ENCODE measurements at regions not wholly inside any gene's neighbourhood (a gene's known extent, or its start where the extent isn't known, plus 50 kb on each side); places are given as distances from the start of the nearest gene placed in this dataset.

GRCh38 chr12:30517320-30517719, 178.3 kb downstream of the IPO8 start:
- Mint-ChIP-seq H3K27me3 (peaks cover 2 to 7% of the 10 kb centered on the region in 2 donors), H3K36me3 (no peaks in the 10 kb centered on the region), H3K27ac (no peak overlapping the region), H3K9me3 (no peaks in the 10 kb centered on the region), H3K4me1 (no peaks in the 10 kb centered on the region), H3K4me3 (no peak overlapping the region)
- Histone ChIP-seq H3K27me3 (ENCODE audit: insufficient read depth, low read length, poor library complexity, severe bottlenecking) (no peaks in the 10 kb centered on the region), H3K9me3 (ENCODE audit: low read length) (no peaks in the 10 kb centered on the region), H3K27ac (ENCODE audit: low read depth, low read length) (no peak overlapping the region), H3K4me3 (ENCODE audit: low read length) (no peak overlapping the region), H3K36me3 (ENCODE audit: insufficient read depth, low read length) (no peaks in the 10 kb centered on the region), H3K4me1 (ENCODE audit: insufficient read depth, low read length) (no peaks in the 10 kb centered on the region)
- POLR2A ChIA-PET: no interaction called here
- no peak for DNase-seq
- CTCF ChIA-PET: no interaction called here

GRCh38 chr12:30515351-30515750, 180.3 kb downstream of the IPO8 start:
- Mint-ChIP-seq H3K4me1 (no peaks in the 10 kb centered on the region), H3K27me3 (peaks cover 2 to 7% of the 10 kb centered on the region in 2 donors), H3K36me3 (no peaks in the 10 kb centered on the region)

GRCh38 chr12:30514666-30515065, 181.0 kb downstream of the IPO8 start:
- no peak for DNase-seq
- Histone ChIP-seq H3K36me3 (ENCODE audit: insufficient read depth, low read length) (no peaks in the 10 kb centered on the region), H3K4me1 (ENCODE audit: insufficient read depth, low read length) (no peaks in the 10 kb centered on the region), H3K4me3 (ENCODE audit: low read length) (no peak overlapping the region), H3K27ac (ENCODE audit: low read depth, low read length) (no peak overlapping the region), H3K9me3 (ENCODE audit: low read length) (no peaks in the 10 kb centered on the region), H3K27me3 (ENCODE audit: insufficient read depth, low read length, poor library complexity, severe bottlenecking) (no peaks in the 10 kb centered on the region)
- no peaks in the 10 kb centered on the region for H3K9me3 Mint-ChIP-seq
- no peaks in the 10 kb centered on the region for H3K36me3 Mint-ChIP-seq
- peaks cover 3 to 7% of the 10 kb centered on the region in 2 donors for H3K27me3 Mint-ChIP-seq
- H3K4me3 Mint-ChIP-seq: no peak overlapping the region
- no peak overlapping the region for H3K27ac Mint-ChIP-seq
- H3K4me1 Mint-ChIP-seq: no peaks in the 10 kb centered on the region
- CTCF ChIA-PET: no interaction called here
- POLR2A ChIA-PET: no interaction called here

More at GRCh38 chr12:30515351-30515750, 180.3 kb downstream of the IPO8 start:
- Mint-ChIP-seq H3K27ac (no peak overlapping the region), H3K4me3 (no peak overlapping the region), H3K9me3 (no peaks in the 10 kb centered on the region)
- Histone ChIP-seq H3K27me3 (ENCODE audit: insufficient read depth, low read length, poor library complexity, severe bottlenecking) (no peaks in the 10 kb centered on the region), H3K4me3 (ENCODE audit: low read length) (no peak overlapping the region), H3K9me3 (ENCODE audit: low read length) (no peaks in the 10 kb centered on the region), H3K4me1 (ENCODE audit: insufficient read depth, low read length) (no peaks in the 10 kb centered on the region), H3K27ac (ENCODE audit: low read depth, low read length) (no peak overlapping the region), H3K36me3 (ENCODE audit: insufficient read depth, low read length) (no peaks in the 10 kb centered on the region)
- DNase-seq: no peak
- ChIA-PET POLR2A (no interaction called here), CTCF (no interaction called here)

GRCh38 chr12:30508205-30508967, 187.3 kb downstream of the IPO8 start:
- Mint-ChIP-seq H3K9me3 (no peaks in the 10 kb centered on the region), H3K27ac (no peak overlapping the region), H3K4me1 (no peaks in the 10 kb centered on the region), H3K27me3 (peaks cover 0 to 10% of the 10 kb centered on the region in 2 donors), H3K4me3 (no peak overlapping the region), H3K36me3 (no peaks in the 10 kb centered on the region)
- Histone ChIP-seq H3K27me3 (ENCODE audit: insufficient read depth, low read length, poor library complexity, severe bottlenecking) (no peaks in the 10 kb centered on the region), H3K36me3 (ENCODE audit: insufficient read depth, low read length) (no peaks in the 10 kb centered on the region), H3K27ac (ENCODE audit: low read depth, low read length) (no peak overlapping the region), H3K4me1 (ENCODE audit: insufficient read depth, low read length) (no peaks in the 10 kb centered on the region), H3K9me3 (ENCODE audit: low read length) (no peaks in the 10 kb centered on the region), H3K4me3 (ENCODE audit: low read length) (no peak overlapping the region)
- ChIA-PET POLR2A (interaction anchor here (0.5 kb wide), 1 partner anchor 1016 kb away, joined by 5 read pairs; no protein-coding TSS in a partner anchor), CTCF (no interaction called here)
- no peak for DNase-seq

GRCh38 chr12:30507576-30507975, 188.1 kb downstream of the IPO8 start:
- Mint-ChIP-seq H3K9me3 (no peaks in the 10 kb centered on the region), H3K4me3 (no peak overlapping the region), H3K36me3 (no peaks in the 10 kb centered on the region), H3K27me3 (peaks cover 0 to 10% of the 10 kb centered on the region in 2 donors), H3K27ac (no peak overlapping the region), H3K4me1 (no peaks in the 10 kb centered on the region)
- Histone ChIP-seq H3K27me3 (ENCODE audit: insufficient read depth, low read length, poor library complexity, severe bottlenecking) (no peaks in the 10 kb centered on the region), H3K4me1 (ENCODE audit: insufficient read depth, low read length) (no peaks in the 10 kb centered on the region), H3K27ac (ENCODE audit: low read depth, low read length) (no peak overlapping the region), H3K36me3 (ENCODE audit: insufficient read depth, low read length) (no peaks in the 10 kb centered on the region), H3K4me3 (ENCODE audit: low read length) (no peak overlapping the region), H3K9me3 (ENCODE audit: low read length) (no peaks in the 10 kb centered on the region)
- no peak for DNase-seq
- ChIA-PET CTCF (no interaction called here), POLR2A (no interaction called here)

- H3K9me3 Mint-ChIP-seq: peaks cover 0 to 1% (median 0%) of the 10 kb centered on the region in 5 donors
- H3K27ac Mint-ChIP-seq: no peak overlapping the region
- ChIA-PET CTCF (no interaction called here), POLR2A (no interaction called here)
- no peaks in the 10 kb centered on the region for H3K27me3 ChIP-seq (ENCODE audit: insufficient read depth, low read length, poor library complexity, severe bottlenecking)
- H3K4me1 ChIP-seq (ENCODE audit: insufficient read depth, low read length): no peaks in the 10 kb centered on the region
- no peak overlapping the region for H3K27ac ChIP-seq (ENCODE audit: low read depth, low read length)
- no peak overlapping the region for H3K4me3 ChIP-seq (ENCODE audit: low read length)
- no peak for DNase-seq
- H3K9me3 ChIP-seq (ENCODE audit: low read length): no peaks in the 10 kb centered on the region
- no peak overlapping the region for H3K4me3 Mint-ChIP-seq
- no peaks in the 10 kb centered on the region for H3K4me1 Mint-ChIP-seq
- H3K36me3 ChIP-seq (ENCODE audit: insufficient read depth, low read length): no peaks in the 10 kb centered on the region
- H3K36me3 Mint-ChIP-seq: no peaks in the 10 kb centered on the region
- peaks cover 0 to 7% of the 10 kb centered on the region in 2 donors for H3K27me3 Mint-ChIP-seq
Observed at GRCh38 chr12:30506411-30506810, 189.3 kb downstream of the IPO8 start.

GRCh38 chr12:30501718-30502117, 194.0 kb downstream of the IPO8 start:
- no peak for DNase-seq
- CTCF ChIA-PET: no interaction called here
- POLR2A ChIA-PET: no interaction called here
- peaks cover 0 to 2% (median 0%) of the 10 kb centered on the region in 5 donors for H3K9me3 Mint-ChIP-seq
- H3K27ac Mint-ChIP-seq: no peak overlapping the region
- Histone ChIP-seq H3K36me3 (ENCODE audit: insufficient read depth, low read length) (no peaks in the 10 kb centered on the region), H3K4me1 (ENCODE audit: insufficient read depth, low read length) (no peaks in the 10 kb centered on the region), H3K4me3 (ENCODE audit: low read length) (no peak overlapping the region), H3K9me3 (ENCODE audit: low read length) (no peaks in the 10 kb centered on the region), H3K27me3 (ENCODE audit: insufficient read depth, low read length, poor library complexity, severe bottlenecking) (no peaks in the 10 kb centered on the region), H3K27ac (ENCODE audit: low read depth, low read length) (no peak overlapping the region)
- peaks cover 0 to 5% of the 10 kb centered on the region in 2 donors for H3K27me3 Mint-ChIP-seq
- H3K4me3 Mint-ChIP-seq: no peak overlapping the region
- no peaks in the 10 kb centered on the region for H3K36me3 Mint-ChIP-seq
- no peaks in the 10 kb centered on the region for H3K4me1 Mint-ChIP-seq

GRCh38 chr12:30500532-30500931, 195.1 kb downstream of the IPO8 start:
- Mint-ChIP-seq H3K36me3 (no peaks in the 10 kb centered on the region), H3K4me3 (no peak overlapping the region), H3K4me1 (no peaks in the 10 kb centered on the region), H3K9me3 (peaks cover 0 to 2% (median 0%) of the 10 kb centered on the region in 5 donors), H3K27ac (no peak overlapping the region), H3K27me3 (peaks cover 0 to 2% of the 10 kb centered on the region in 2 donors)
- no peaks in the 10 kb centered on the region for H3K9me3 ChIP-seq (ENCODE audit: low read length)
- no peaks in the 10 kb centered on the region for H3K27me3 ChIP-seq (ENCODE audit: insufficient read depth, low read length, poor library complexity, severe bottlenecking)
- DNase-seq: no peak
- H3K4me1 ChIP-seq (ENCODE audit: insufficient read depth, low read length): no peaks in the 10 kb centered on the region
- no peak overlapping the region for H3K27ac ChIP-seq (ENCODE audit: low read depth, low read length)
- ChIA-PET POLR2A (no interaction called here), CTCF (no interaction called here)
- H3K36me3 ChIP-seq (ENCODE audit: insufficient read depth, low read length): no peaks in the 10 kb centered on the region
- no peak overlapping the region for H3K4me3 ChIP-seq (ENCODE audit: low read length)
